GM21619 (cell line): ENCODE measurements at regions not wholly inside any gene's neighbourhood (a gene's known extent, or its start where the extent isn't known, plus 50 kb on each side); places are given as distances from the start of the nearest gene placed in this dataset.

Source experiments
- ATAC-seq: cut with Tn5 transposase; IDR thresholded peaks from one replicate; pipeline ENCODE4 v1.9.1; 2021; ENCODE audit not compliant: unreplicated experiment

DNA sequence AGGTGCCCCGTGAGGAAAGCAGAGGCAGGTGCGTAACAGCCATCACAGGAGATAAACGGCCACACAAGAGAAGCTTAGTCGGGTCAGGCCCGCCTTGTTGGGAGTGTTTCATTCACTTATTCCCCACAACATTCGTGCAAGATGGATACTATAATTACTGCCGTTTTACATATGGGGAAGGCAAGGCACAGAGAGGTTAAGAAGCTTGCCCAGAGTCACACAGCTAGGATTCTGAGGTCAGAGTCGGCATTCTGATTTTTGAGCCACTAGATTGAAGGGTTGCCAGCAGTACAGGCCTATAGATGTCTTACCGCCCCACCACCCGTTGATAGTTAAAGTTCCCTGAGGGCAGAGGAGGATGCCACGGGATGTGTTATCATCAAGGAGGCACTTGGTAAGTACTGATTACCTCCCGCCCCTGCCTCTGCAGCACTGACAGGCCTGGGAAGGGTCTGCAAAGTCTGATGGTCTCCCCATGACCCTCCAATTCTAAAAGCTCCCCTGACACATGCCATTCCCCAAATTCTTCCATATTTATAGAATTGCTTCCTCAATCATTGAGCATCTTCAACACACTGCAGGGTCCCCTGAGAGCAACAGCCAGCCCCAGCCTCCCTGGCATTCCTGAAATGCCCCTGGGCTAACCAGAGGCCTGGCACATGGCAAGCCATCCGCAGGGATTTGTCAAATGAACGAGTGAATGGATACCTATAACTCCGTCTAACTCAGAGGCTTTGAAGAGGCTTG lies 74.7 kb upstream of the CLDN14 start:
- ATAC-seq = no peak

DNA sequence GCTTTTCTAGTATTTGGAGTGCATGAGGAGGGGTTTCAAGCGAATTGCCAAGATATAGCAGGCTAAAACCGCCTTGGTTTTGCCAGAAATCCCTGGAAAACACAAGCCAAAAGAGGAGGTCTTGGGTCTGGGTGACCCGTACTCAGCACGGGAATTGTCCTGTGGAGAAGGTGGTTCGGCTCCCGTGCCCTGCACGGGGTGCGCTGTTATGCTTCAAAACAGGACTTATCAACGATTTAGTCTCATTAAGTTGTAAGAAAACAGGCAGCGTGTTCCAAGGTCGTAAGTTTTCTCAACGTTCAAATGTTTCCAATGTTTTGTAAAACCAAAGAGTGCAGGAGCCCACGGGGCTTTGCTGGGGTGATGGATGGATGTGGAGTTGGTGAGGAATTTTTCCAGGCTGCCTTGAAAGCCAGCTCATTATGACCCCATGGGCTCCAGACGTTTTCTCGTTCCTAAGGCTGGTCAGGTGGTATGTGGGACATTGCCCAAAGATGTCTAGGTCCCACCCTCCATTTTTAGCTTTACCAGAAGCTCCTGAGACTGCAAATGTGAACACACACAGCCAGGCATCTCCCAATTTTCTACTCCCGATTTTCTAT lies 75.4 kb upstream of the CLDN14 start:
- no peak for ATAC-seq

GRCh38 chr21:36557316-36557715 lies 77.4 kb upstream of the CLDN14 start:
- no peak for ATAC-seq

DNA sequence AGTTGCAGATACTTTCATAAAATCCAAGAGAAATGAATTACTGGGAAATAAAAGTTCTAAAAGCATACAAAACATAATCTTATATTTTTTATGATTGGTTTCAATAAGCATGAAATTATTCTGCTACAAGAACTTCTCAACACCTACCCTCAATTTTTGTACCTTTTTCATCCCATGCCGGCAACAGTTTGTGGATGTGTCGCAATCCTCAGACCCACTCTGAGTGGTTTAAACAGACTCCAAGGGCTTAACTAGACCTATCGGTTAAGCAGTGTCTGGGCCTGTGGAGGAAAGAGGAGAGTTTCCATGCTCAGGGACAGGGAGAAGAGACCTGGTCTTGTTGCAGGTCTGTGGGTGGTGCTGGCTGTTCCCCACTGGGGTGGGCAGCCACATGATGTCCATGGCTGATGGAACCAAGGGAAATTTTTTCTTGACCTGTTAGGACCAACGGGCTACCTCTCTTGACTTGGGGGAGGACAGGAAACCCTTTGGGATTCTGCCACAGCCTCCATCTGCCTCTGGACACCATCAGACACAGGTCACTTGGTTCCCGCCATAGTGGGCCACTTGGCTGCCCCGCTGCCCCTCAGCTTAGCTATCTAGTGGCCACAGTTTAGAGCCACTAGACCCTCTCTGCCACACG lies 81.1 kb upstream of the CLDN14 start:
- no peak for ATAC-seq

GRCh38 chr21:36563341-36563926 lies 83.5 kb upstream of the CLDN14 start:
- no peak for ATAC-seq

DNA sequence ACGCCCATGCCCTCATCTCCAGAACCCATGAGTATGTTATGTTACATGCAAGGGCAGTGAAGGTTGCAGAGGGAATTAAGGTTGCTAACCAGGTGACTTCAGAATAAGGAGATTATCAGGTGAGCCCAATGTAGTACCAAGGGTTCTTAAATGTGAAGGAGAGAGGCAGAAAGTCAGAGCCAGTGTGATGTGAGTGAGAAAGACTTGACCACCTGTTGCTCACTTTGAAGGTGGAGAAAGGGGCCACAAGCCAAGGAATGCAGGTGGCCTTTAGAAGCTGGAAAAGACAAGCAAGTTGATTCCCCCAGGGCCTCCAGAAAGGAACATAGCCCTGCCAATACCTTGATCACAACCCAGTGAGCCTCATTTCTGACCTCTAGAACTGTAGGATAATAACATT lies 84.7 kb upstream of the CLDN14 start:
- no peak for ATAC-seq

GRCh38 chr21:36565540-36565939 lies 85.6 kb upstream of the CLDN14 start:
- ATAC-seq = no peak

DNA sequence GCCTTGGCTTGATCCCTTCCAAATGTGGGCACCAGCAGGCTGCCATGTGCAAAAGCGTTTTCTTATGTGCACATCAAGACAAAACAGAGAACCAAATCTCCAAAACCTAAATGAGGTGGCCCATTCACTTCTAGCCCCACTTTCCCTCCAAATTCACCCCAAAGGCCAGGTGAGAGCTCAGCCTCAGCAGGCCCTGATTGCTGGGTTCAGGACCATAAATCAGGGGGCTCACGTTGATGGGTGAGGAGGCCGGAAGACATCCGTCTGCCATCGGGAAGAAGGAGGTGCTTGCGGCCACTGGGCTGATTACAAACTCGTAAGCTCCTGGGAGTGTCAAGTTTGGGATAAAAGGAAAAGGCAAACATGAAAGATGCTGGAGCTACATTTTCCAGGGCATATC lies 86.7 kb upstream of the CLDN14 start:
- no peak for ATAC-seq

DNA sequence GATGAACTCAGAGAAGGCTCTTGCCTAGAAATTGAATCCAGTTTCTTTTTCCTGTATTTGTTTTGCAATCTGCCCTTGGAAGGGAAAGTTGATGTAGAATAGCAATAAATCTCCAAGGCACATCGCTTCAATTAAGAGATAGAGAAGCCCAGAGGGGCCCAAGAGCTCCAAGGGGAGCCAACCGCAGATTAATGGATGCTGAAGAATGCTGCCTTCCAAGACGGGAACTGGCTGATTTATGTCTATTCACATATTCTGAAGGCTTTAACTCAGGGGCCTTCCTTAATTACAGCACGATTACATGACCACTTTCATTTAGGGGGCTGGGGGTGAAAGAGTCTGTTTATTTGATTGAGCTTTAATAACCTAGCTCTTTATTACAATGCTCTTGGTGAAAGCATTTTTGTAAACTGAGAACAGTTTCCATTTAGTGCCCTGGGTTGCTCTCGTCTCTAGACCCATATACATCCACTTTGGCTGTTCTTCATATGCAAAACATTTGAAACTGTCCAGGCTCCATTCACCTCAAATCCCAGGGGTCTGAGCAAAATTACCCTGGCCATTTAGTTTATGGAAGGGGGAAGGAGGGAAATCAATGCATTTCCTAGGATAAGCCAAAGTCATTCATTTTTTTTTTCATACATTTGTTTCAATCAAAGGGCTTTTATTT lies 87.4 kb upstream of the CLDN14 start:
- ATAC-seq = no peak

- no peak for ATAC-seq
Observed at GRCh38 chr21:36569511-36569910, 89.6 kb upstream of the CLDN14 start.

DNA sequence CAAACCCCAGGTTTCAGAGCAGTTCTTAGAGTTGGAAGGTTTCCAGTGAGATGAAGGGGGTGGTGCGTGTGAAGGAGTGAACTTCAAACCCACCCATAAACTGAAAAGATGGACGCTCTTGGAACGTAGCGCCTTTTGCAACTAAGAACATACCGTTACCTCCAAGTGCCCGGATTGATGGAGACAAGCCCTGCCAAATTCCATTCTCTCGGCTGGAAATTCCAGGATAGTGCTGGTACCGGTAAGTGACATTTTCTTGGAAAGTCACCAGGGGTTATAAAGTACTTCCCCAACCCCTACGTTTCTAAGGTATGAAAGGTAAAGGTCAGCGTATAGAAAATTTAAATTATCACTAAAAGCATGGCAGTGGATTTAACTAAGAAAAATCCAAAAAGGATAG lies 91.6 kb upstream of the CLDN14 start:
- ATAC-seq = no peak

- no peak for ATAC-seq
Observed at GRCh38 chr21:36572039-36572438, 92.1 kb upstream of the CLDN14 start.

- ATAC-seq = no peak
Observed at GRCh38 chr21:36575306-36575705, 95.4 kb upstream of the CLDN14 start.

GRCh38 chr21:36576441-36576840 lies 96.5 kb upstream of the CLDN14 start:
- ATAC-seq = no peak

- no peak for ATAC-seq
Observed at GRCh38 chr21:36579898-36580297, 100.0 kb upstream of the CLDN14 start.

DNA sequence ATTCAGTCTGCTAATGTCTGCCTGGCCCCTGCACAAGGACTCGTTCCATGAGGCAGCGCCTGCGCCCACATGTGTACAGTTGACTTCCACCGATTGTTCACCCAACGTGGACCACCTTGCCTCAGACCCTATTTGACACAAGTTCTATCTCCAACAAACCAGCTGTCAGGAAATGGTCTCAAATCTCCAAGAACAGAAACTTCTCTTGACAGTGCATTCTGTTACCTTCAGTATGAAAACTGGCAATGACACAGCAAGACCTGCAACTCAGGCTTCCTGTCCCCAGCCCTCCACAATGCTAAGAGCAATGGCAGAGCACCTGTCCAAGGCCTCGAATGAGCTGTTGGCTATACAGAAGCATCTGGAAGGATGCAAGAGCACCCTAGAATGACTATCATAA lies 102.3 kb upstream of the CLDN14 start:
- ATAC-seq = no peak

DNA sequence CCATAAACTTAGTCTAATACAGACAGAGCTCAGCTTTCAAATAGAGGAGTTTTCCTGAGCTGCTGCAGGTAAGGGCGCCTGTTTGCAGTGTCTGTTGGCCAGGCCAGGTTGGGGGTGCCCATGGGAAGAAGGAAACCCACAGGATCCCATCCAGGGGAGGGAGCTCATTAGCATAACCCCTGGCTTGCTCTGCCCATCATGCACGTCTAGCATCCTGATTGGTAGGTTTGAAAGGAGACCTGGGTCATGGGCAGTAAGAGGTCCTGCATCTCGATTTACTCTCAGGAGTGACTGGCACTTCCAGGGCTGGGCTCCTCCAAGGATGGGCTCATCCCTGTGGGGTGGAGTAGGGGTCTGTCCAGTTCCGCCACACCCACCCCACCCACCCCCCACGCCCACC lies 103.7 kb upstream of the CLDN14 start:
- no peak for ATAC-seq

- no peak for ATAC-seq
Observed at GRCh38 chr21:36584980-36585940, 105.3 kb upstream of the CLDN14 start.

DNA sequence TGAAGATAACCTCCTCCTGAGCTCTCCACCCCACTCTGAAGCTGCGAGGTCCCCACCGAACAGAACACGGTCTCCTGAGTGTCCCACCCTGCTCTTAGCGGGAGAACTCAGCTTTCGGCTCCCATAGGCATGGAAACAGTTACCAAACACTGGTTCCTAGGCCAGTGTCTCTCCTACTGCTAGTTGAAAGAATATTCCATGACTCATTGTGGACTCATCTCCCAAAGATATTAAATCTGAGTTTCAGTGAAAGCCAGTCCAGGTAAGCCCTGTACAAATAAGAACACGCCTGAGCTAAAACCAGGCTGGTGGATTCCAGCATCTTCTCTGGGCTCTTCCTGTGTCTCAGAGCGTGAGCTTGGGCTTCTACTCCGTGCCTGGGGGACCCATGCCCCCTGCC lies 107.5 kb upstream of the CLDN14 start:
- ATAC-seq = no peak

DNA sequence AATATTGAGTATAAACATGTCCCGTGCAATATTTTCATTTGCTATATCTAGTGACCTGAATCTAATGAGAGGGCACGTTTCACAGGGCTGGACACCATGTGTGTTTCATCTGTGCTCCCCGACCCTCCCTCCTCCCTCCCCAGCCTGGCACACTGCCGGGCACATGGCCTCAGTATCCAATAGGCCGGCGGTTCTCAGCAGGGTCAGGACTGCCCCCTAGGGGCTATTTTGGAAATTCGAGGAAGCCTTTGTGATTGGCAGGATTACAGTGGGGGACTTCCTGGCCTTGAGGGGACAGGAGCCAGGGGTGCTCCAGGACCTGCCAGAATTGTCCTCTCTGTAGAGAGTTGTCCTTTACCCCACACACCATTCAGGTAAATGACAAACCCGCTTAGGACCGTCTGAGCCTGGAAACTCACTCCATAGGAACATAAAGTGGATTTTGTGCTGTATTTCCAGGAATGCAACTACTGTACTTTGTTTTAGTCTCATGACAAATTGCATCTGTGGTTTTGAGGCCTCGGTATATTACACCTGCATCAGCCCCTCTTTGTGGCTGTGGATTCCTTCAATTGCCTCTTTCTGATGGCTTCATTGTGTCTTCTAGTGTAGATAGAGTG lies 109.5 kb upstream of the SIM2 start:
- ATAC-seq = no peak
